ENCODE measurements at regions not wholly inside any gene's neighbourhood (a gene's known extent, or its start where the extent isn't known, plus 50 kb on each side); places are given as distances from the start of the nearest gene placed in this dataset.

GRCh38 chr18:70598406-70598805, 309.6 kb downstream of the SOCS6 start:
- TF ChIP-seq EZH2phosphoT487 (IDR thresholded peaks at IDR 0.05; ENCODE audit: low read depth, severe bottlenecking, unreplicated experiment) (no peak), EZH2 (IDR thresholded peaks at IDR 0.05; ENCODE audit: borderline replicate concordance) (no peak), CTCF (IDR thresholded peaks at IDR 0.05; ENCODE audit: poor library complexity) (no peak)

GRCh38 chr18:70582981-70583380, 294.1 kb downstream of the SOCS6 start:
- Histone ChIP-seq H3K36me3 (replicated peaks; ENCODE audit: insufficient read depth, low read depth) (no peaks in the 10 kb centered on the region), H3K9me2 (replicated peaks; ENCODE audit: insufficient read depth) (no peaks in the 10 kb centered on the region), H4K20me1 (ENCODE audit: insufficient read depth, poor library complexity, severe bottlenecking) (no peaks in the 10 kb centered on the region), H3K4me3 (no peak overlapping the region), H3K9me3 (ENCODE audit: low read depth) (no peaks in the 10 kb centered on the region), H3K4me1 (ENCODE audit: insufficient read depth) (no peaks in the 10 kb centered on the region), H3K4me2 (no peak overlapping the region), H3K79me2 (no peaks in the 10 kb centered on the region), H3K27ac (no peak overlapping the region), H3K27me3 (no peaks in the 10 kb centered on the region), H2AFZ (no peak overlapping the region)
- 69% methylated on average over 2 of the region's 2 CpGs for WGBS (ENCODE audit: low lambda C conversion rate, missing lambda C conversion rate)
- no peak for DNase-seq (ENCODE audit: low spot score)
- no peak for TF ChIP-seq EZH2phosphoT487 (IDR thresholded peaks at IDR 0.05; ENCODE audit: low read depth, severe bottlenecking, unreplicated experiment)

More at GRCh38 chr18:70598406-70598805, 309.6 kb downstream of the SOCS6 start:
- Histone ChIP-seq H3K27ac (no peak overlapping the region), H3K9me3 (ENCODE audit: low read depth) (no peaks in the 10 kb centered on the region), H2AFZ (no peak overlapping the region), H3K4me2 (no peak overlapping the region), H3K4me1 (ENCODE audit: insufficient read depth) (no peaks in the 10 kb centered on the region), H3K27me3 (no peaks in the 10 kb centered on the region), H4K20me1 (ENCODE audit: insufficient read depth, poor library complexity, severe bottlenecking) (no peaks in the 10 kb centered on the region), H3K36me3 (replicated peaks; ENCODE audit: insufficient read depth, low read depth) (no peaks in the 10 kb centered on the region), H3K4me3 (no peak overlapping the region), H3K79me2 (no peaks in the 10 kb centered on the region), H3K9me2 (replicated peaks; ENCODE audit: insufficient read depth) (no peaks in the 10 kb centered on the region)
- DNase-seq (ENCODE audit: low spot score), result no peak

GRCh38 chr18:70578480-70578879, 289.6 kb downstream of the SOCS6 start:
- TF ChIP-seq CTCF (IDR thresholded peaks at IDR 0.05; ENCODE audit: poor library complexity), result peak; percentile 12
- TF ChIP-seq EZH2phosphoT487 (IDR thresholded peaks at IDR 0.05; ENCODE audit: low read depth, severe bottlenecking, unreplicated experiment), result no peak
- Histone ChIP-seq H2AFZ (no peak overlapping the region), H3K9me3 (ENCODE audit: low read depth) (no peaks in the 10 kb centered on the region), H3K27me3 (no peaks in the 10 kb centered on the region), H3K4me3 (no peak overlapping the region), H3K36me3 (replicated peaks; ENCODE audit: insufficient read depth, low read depth) (no peaks in the 10 kb centered on the region), H3K27ac (no peak overlapping the region), H3K79me2 (no peaks in the 10 kb centered on the region), H3K4me1 (ENCODE audit: insufficient read depth) (no peaks in the 10 kb centered on the region), H4K20me1 (ENCODE audit: insufficient read depth, poor library complexity, severe bottlenecking) (no peaks in the 10 kb centered on the region), H3K9me2 (replicated peaks; ENCODE audit: insufficient read depth) (no peaks in the 10 kb centered on the region), H3K4me2 (no peak overlapping the region)
- DNase-seq (ENCODE audit: low spot score), result peak; percentile 7
- 26% methylated on average over 6 of the region's 6 CpGs for WGBS (ENCODE audit: low lambda C conversion rate, missing lambda C conversion rate)

- WGBS (ENCODE audit: low lambda C conversion rate, missing lambda C conversion rate), result 75% methylated on average over 4 of the region's 4 CpGs
- TF ChIP-seq EZH2phosphoT487 (IDR thresholded peaks at IDR 0.05; ENCODE audit: low read depth, severe bottlenecking, unreplicated experiment), result no peak
- TF ChIP-seq CTCF (IDR thresholded peaks at IDR 0.05; ENCODE audit: poor library complexity), result no peak
- TF ChIP-seq EZH2 (IDR thresholded peaks at IDR 0.05; ENCODE audit: borderline replicate concordance), result no peak
- H2AFZ ChIP-seq, result no peak overlapping the region
Observed at GRCh38 chr18:70577023-70577420, 288.2 kb downstream of the SOCS6 start.

More at GRCh38 chr18:70577023-70577420, 288.2 kb downstream of the SOCS6 start:
- no peak for DNase-seq (ENCODE audit: low spot score)
- Histone ChIP-seq H3K9me3 (ENCODE audit: low read depth) (no peaks in the 10 kb centered on the region), H4K20me1 (ENCODE audit: insufficient read depth, poor library complexity, severe bottlenecking) (no peaks in the 10 kb centered on the region), H3K4me2 (no peak overlapping the region), H3K4me3 (no peak overlapping the region), H3K4me1 (ENCODE audit: insufficient read depth) (no peaks in the 10 kb centered on the region), H3K9me2 (replicated peaks; ENCODE audit: insufficient read depth) (no peaks in the 10 kb centered on the region), H3K79me2 (no peaks in the 10 kb centered on the region), H3K27me3 (no peaks in the 10 kb centered on the region), H3K27ac (no peak overlapping the region), H3K36me3 (replicated peaks; ENCODE audit: insufficient read depth, low read depth) (no peaks in the 10 kb centered on the region)
